HL-60 (cell line): ENCODE measurements at regions not wholly inside any gene's neighbourhood (a gene's known extent, or its start where the extent isn't known, plus 50 kb on each side); places are given as distances from the start of the nearest gene placed in this dataset.

Experiments used
- DNase-seq, 2 experiments: peaks; one replicate each; pipeline ENCODE4 v3.0.0-alpha.2; 2010 to 2020; ENCODE audit warnings: low read depth in 1 of 2, low spot score in 1 of 2
- H3K27ac ChIP-seq: fragments of 250-450 bp; sonication (Bioruptor Pico); replicated peaks from 2 replicates; pipeline ENCODE4 v1.5.1; 2020; ENCODE audit warnings: mild to moderate bottlenecking, moderate library complexity
- H3K27me3 ChIP-seq: fragments of 250-450 bp; sonication (Bioruptor Pico); 2 replicates; pipeline ENCODE4 v1.5.1; 2021; ENCODE audit warnings: mild to moderate bottlenecking, moderate library complexity; ENCODE audit not compliant: insufficient read depth, poor library complexity, severe bottlenecking
- H3K4me3 ChIP-seq: replicated peaks from 2 replicates; pipeline ENCODE4 v1.5.1; 2011; ENCODE audit warnings: mild to moderate bottlenecking, control low read depth, low read length; ENCODE audit not compliant: insufficient read depth
- CTCF ChIP-seq: IDR thresholded peaks from one replicate; pipeline ENCODE4 v1.5.1; 2011; ENCODE audit warnings: low read length, control low read depth, inconsistent platforms; ENCODE audit not compliant: insufficient read depth
- GABPA ChIP-seq: IDR thresholded peaks from 2 replicates; pipeline ENCODE4 v1.6.1; 2012; ENCODE audit warnings: low read depth
- POLR2AphosphoS5 ChIP-seq: IDR thresholded peaks from 2 replicates; pipeline ENCODE4 v1.6.1; 2012; ENCODE audit warnings: low read depth
- REST ChIP-seq: IDR thresholded peaks from 2 replicates; pipeline ENCODE4 v1.6.1; 2012; ENCODE audit warnings: low read depth; ENCODE audit not compliant: insufficient replicate concordance
- SPI1 ChIP-seq: IDR thresholded peaks from 2 replicates; pipeline ENCODE4 v1.6.1; 2012; ENCODE audit warnings: low read depth, mild to moderate bottlenecking, borderline replicate concordance

- DNase-seq: no peak
- TF ChIP-seq GABPA (no peak), SPI1 (no peak), POLR2AphosphoS5 (no peak), REST (no peak), CTCF (no peak)
- no peaks in the 10 kb centered on the region for H3K27me3 ChIP-seq
- H3K27ac ChIP-seq: no peak overlapping the region
- H3K4me3 ChIP-seq: no peak overlapping the region
Measured at GRCh38 chr14:40894846-40895245, 711.8 kb upstream of the LRFN5 start.

GRCh38 chr14:40889126-40889525, 717.5 kb upstream of the LRFN5 start:
- TF ChIP-seq GABPA (no peak), REST (no peak), CTCF (no peak), POLR2AphosphoS5 (no peak), SPI1 (no peak)
- DNase-seq: no peak

GRCh38 chr14:40887912-40888311, 718.8 kb upstream of the LRFN5 start:
- TF ChIP-seq REST (no peak), CTCF (no peak), POLR2AphosphoS5 (no peak)
- no peak for DNase-seq
- Histone ChIP-seq H3K4me3 (no peak overlapping the region), H3K27me3 (no peaks in the 10 kb centered on the region), H3K27ac (no peak overlapping the region)

More at GRCh38 chr14:40889126-40889525, 717.5 kb upstream of the LRFN5 start:
- no peak overlapping the region for H3K4me3 ChIP-seq
- H3K27ac ChIP-seq: no peak overlapping the region
- no peaks in the 10 kb centered on the region for H3K27me3 ChIP-seq
